GM18868 (cell line): ENCODE measurements at regions not wholly inside any gene's neighbourhood (a gene's known extent, or its start where the extent isn't known, plus 50 kb on each side); places are given as distances from the start of the nearest gene placed in this dataset.

ENCODE experiments used
- ATAC-seq: cut with Tn5 transposase; IDR thresholded peaks from one replicate; pipeline ENCODE4 v1.9.1; 2021; ENCODE audit warnings: mild to moderate bottlenecking, moderate library complexity; ENCODE audit not compliant: unreplicated experiment

- no peak for ATAC-seq
Measured at GRCh38 chr13:67867206-67867605, 637.1 kb upstream of the PCDH9 start.

- no peak for ATAC-seq
Measured at GRCh38 chr13:67860315-67860714, 630.2 kb upstream of the PCDH9 start.

GRCh38 chr13:67859904-67860303 is 629.8 kb upstream of the PCDH9 start:
- no peak for ATAC-seq

GRCh38 chr13:67857581-67858310 is 627.6 kb upstream of the PCDH9 start:
- no peak for ATAC-seq

- ATAC-seq = no peak
Measured at GRCh38 chr13:67856955-67857354, 626.8 kb upstream of the PCDH9 start.

GRCh38 chr13:67855741-67856238 is 625.7 kb upstream of the PCDH9 start:
- ATAC-seq = no peak

- ATAC-seq = no peak
Measured at GRCh38 chr13:67854990-67855389, 624.9 kb upstream of the PCDH9 start.

- ATAC-seq = no peak
Measured at GRCh38 chr13:67844574-67844973, 614.4 kb upstream of the PCDH9 start.

- ATAC-seq = no peak
Measured at GRCh38 chr13:67841071-67841470, 610.9 kb upstream of the PCDH9 start.

GRCh38 chr13:67833564-67833963 is 603.4 kb upstream of the PCDH9 start:
- ATAC-seq = no peak

GRCh38 chr13:67829641-67830040 is 599.5 kb upstream of the PCDH9 start:
- no peak for ATAC-seq

- no peak for ATAC-seq
Measured at GRCh38 chr13:67827992-67828391, 597.9 kb upstream of the PCDH9 start.

- ATAC-seq = no peak
Measured at GRCh38 chr13:67821606-67822005, 591.5 kb upstream of the PCDH9 start.

GRCh38 chr13:67806796-67807195 is 576.7 kb upstream of the PCDH9 start:
- no peak for ATAC-seq

GRCh38 chr13:67803118-67803517 is 573.0 kb upstream of the PCDH9 start:
- ATAC-seq = no peak

GRCh38 chr13:67792151-67792676 is 562.1 kb upstream of the PCDH9 start:
- no peak for ATAC-seq

GRCh38 chr13:67791047-67791446 is 560.9 kb upstream of the PCDH9 start:
- ATAC-seq = no peak

GRCh38 chr13:67776151-67776550 is 546.0 kb upstream of the PCDH9 start:
- ATAC-seq = no peak

- ATAC-seq = no peak
Measured at GRCh38 chr13:67775359-67775758, 545.2 kb upstream of the PCDH9 start.

GRCh38 chr13:67772807-67773453 is 542.8 kb upstream of the PCDH9 start:
- ATAC-seq = no peak

- ATAC-seq = no peak
Measured at GRCh38 chr13:67771106-67771505, 541.0 kb upstream of the PCDH9 start.

GRCh38 chr13:67769987-67770341 is 539.8 kb upstream of the PCDH9 start:
- ATAC-seq = no peak
